ENCODE measurements at regions not wholly inside any gene's neighbourhood (a gene's known extent, or its start where the extent isn't known, plus 50 kb on each side); places are given as distances from the start of the nearest gene placed in this dataset.

GRCh38 chr13:105282406-105283285 is 1252.8 kb downstream of the EFNB2 start:
- no TSS peak for BruUV-seq (replicated peaks)
- H3K9me2 ChIP-seq (ENCODE audit: insufficient read depth) = no peaks in the 10 kb centered on the region
- no peaks in the 10 kb centered on the region for H4K20me1 ChIP-seq (ENCODE audit: insufficient read depth)
- H3K4me1 ChIP-seq (ENCODE audit: control insufficient read depth in 1 of 2, insufficient read depth in 2 of 2, low read length in 2 of 2) = no peaks in the 10 kb centered on the region
- ChIA-PET CTCF (no interaction called here), POLR2A (no interaction called here), RAD21 (ENCODE audit: low non-redundant PET in 1 of 2, low total read pairs in 2 of 2, uncharacterized antibody in 2 of 2, unreplicated experiment in 2 of 2) (no interaction called here)
- intact Hi-C loops (cut with micrococcal nuclease) = no loop called here
- H3K36me3 ChIP-seq (ENCODE audit: control insufficient read depth in 1 of 2, insufficient read depth in 2 of 2, low read length in 2 of 2) = no peaks in the 10 kb centered on the region
- TF ChIP-seq ZFX (IDR thresholded peaks at IDR 0.05) (no peak), EZH2phosphoT487 (IDR thresholded peaks at IDR 0.05; ENCODE audit: borderline replicate concordance) (no peak), YY1 (IDR thresholded peaks at IDR 0.05; ENCODE audit: extremely low read depth, insufficient replicate concordance, low read depth, low read length) (no peak), ATF3 (IDR thresholded peaks at IDR 0.05) (no peak), MAX (IDR thresholded peaks at IDR 0.05) (no peak), FOSL1 (IDR thresholded peaks at IDR 0.05; ENCODE audit: low read depth) (no peak), ZBTB33 (IDR thresholded peaks at IDR 0.05; ENCODE audit: extremely low read depth, insufficient replicate concordance, low read length) (no peak), EZH2 (IDR thresholded peaks at IDR 0.05) (no peak), CBX3 (IDR thresholded peaks at IDR 0.05; ENCODE audit: low read depth) (no peak)
- DNase-seq (ENCODE audit: low read depth, low spot score) (no peak), ATAC-seq (no peak)
- no peaks in the 10 kb centered on the region for H3K27me3 ChIP-seq (ENCODE audit: insufficient read depth, low read length)
- no peak overlapping the region for H3K27ac ChIP-seq (ENCODE audit: low read depth, low read length)
- no peak overlapping the region for H3K9ac ChIP-seq (ENCODE audit: low read length)
- H3K4me3 ChIP-seq (replicated peaks in 1 of 2; ENCODE audit: low read depth in 1 of 2, low read length in 2 of 2) = no peak overlapping the region
- no peak overlapping the region for H3K4me2 ChIP-seq (ENCODE audit: low read length)
- H2AFZ ChIP-seq (ENCODE audit: low read depth, low read length, poor library complexity, severe bottlenecking) = no peak overlapping the region
- no peaks in the 10 kb centered on the region for H3K79me2 ChIP-seq (ENCODE audit: insufficient read depth, low read length)
- no peaks in the 10 kb centered on the region for H3K9me3 ChIP-seq (ENCODE audit: control insufficient read depth in 1 of 2, insufficient read depth in 1 of 2, low read depth in 1 of 2, low read length in 2 of 2)

Measured in HCT116 (cell line).